Retinal pigment epithelial cell (primary cell): ENCODE measurements at regions not wholly inside any gene's neighbourhood (a gene's known extent, or its start where the extent isn't known, plus 50 kb on each side); places are given as distances from the start of the nearest gene placed in this dataset.

Source experiments
- DNase-seq: peaks from one replicate; pipeline ENCODE4 v3.0.0-alpha.2; 2010; ENCODE audit warnings: low read depth
- H3K4me3 ChIP-seq: 2 replicates; pipeline ENCODE4 v1.5.1; 2011; ENCODE audit warnings: mild to moderate bottlenecking, low read length, control low read depth, moderate library complexity
- TF ChIP-seq, protein P1 (sequence below): conservative IDR thresholded peaks from 2 replicates; pipeline ENCODE4 v1.5.1; 2011; ENCODE audit warnings: low read depth, low read length, control low read depth, inconsistent platforms

DNA sequence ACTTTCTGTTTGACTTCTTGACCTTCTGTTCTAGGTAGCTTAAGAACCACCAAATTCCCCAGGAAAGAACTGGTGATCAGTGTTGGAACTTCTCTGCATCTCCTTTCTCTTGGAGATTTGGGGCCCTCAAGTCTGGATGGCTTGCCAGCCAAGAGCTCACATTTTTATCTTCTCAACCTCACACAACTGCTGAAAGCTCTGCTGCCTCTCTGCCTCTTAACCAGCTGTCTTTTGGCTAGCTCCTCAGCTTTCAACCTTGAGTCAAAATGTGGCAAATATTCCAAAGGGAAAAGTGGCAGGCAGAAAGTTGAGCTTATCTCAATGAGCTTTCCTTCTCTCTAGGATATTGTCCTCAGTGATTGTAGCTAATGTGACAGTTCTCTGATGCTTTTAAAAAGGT lies 89.2 kb upstream of the CCDC190 start:
- H3K4me3 ChIP-seq: no peak overlapping the region
- no peak for DNase-seq
- TF ChIP-seq, protein P1, sequence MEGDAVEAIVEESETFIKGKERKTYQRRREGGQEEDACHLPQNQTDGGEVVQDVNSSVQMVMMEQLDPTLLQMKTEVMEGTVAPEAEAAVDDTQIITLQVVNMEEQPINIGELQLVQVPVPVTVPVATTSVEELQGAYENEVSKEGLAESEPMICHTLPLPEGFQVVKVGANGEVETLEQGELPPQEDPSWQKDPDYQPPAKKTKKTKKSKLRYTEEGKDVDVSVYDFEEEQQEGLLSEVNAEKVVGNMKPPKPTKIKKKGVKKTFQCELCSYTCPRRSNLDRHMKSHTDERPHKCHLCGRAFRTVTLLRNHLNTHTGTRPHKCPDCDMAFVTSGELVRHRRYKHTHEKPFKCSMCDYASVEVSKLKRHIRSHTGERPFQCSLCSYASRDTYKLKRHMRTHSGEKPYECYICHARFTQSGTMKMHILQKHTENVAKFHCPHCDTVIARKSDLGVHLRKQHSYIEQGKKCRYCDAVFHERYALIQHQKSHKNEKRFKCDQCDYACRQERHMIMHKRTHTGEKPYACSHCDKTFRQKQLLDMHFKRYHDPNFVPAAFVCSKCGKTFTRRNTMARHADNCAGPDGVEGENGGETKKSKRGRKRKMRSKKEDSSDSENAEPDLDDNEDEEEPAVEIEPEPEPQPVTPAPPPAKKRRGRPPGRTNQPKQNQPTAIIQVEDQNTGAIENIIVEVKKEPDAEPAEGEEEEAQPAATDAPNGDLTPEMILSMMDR: no peak

DNA sequence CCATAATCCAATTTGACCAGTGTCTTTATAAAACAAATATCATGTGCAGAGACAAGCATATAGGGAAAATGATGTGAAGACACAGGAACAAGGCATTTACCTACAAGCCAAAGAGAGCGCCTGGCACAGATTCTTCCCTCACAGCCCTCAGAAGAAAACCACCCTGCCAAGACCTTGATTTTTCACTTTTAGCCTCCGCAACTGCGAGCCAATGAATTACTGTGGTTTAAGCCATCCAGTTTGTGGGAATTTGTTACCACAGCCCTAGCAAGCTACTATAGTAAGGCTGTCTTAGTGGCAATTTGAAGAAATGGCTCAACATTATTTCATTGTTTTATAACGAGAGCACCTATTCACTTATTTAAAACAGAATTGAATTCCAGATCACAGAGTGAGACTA lies 85.7 kb upstream of the CCDC190 start:
- TF ChIP-seq, protein P1: no peak
- no peak overlapping the region for H3K4me3 ChIP-seq
- DNase-seq: no peak

DNA sequence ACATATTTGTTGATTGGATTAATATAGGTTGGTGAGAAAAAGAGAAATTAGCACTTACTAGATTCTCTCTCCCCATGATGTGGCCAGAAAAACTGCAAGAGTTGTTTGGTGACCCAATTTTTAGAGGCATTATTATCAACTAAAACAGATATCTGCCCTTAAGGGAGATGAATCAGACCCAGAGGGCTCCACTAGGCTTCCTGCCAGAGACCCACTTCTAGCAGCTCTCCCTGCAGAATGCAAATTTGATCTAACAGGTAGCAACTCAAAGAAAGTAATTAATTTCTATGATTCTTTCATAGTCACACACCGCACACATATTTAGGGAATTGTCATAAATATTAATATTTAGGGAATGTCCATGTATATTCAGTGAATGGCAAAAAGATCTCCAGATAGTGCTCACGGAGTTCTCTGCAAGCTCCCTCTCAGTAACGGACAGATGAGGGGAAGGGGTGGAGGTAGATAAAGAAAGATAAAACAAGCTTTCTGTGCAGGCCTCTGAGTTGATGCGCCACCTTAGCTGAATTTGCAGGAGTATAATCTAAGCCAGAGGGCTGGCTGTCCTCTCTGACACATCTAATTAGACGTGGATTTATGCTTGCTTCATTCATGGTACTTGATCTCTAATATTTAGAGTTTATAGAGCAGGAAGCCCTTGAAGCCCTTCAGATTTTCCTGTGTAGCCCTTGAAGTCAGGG lies 84.1 kb upstream of the CCDC190 start:
- no peak for DNase-seq
- TF ChIP-seq, protein P1: no peak
- no peak overlapping the region for H3K4me3 ChIP-seq

DNA sequence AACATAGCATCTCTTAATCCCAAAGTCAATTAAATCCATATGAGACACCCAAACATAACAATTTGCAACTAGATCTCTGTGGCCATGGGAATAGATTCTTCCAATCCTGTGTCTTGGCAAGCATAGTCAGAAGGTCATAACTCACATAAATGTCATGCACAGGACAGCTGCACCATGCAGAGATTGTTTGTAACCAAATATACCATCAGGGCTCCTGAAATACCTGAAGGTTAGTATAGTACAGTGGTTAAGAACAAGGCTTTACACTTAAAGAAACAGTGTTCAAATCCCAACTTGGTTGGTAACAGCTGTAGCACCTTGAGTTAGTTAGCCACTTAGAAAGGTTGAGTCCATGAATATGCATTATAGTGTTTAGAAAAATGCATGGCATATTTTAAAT lies 82.6 kb upstream of the CCDC190 start:
- no peak overlapping the region for H3K4me3 ChIP-seq
- DNase-seq: no peak
- TF ChIP-seq, protein P1: no peak

DNA sequence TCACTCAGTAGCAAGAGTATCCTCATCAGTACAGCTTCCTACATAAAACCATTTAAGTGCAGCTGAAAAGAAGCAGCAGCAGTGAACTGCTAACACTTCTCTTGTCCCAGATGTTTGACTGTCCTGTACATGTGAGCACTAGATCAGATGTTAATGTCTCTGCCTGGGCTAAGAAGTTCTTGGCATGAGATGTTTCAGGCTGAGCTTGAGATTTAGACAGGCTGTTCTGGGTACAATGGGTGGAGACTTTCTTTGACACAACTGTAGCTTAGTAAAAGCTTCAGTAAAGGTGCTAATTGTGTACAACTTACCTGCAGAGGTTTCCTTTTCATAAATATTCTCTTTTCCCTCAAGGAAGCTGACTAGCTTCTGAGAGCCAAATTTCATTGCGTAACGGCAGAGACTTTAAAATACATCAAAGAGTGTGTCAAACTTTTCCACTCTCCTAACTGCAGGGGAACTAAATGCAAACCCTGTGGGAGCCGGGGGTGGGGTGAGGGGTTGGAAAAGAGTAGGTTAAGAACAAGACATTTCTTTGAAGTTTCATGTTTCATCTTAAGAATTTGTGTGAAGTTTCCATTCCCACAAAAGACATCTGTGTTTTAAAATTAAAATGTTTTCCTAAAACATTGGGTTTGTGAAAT lies 82.1 kb upstream of the CCDC190 start:
- no peak for DNase-seq

DNA sequence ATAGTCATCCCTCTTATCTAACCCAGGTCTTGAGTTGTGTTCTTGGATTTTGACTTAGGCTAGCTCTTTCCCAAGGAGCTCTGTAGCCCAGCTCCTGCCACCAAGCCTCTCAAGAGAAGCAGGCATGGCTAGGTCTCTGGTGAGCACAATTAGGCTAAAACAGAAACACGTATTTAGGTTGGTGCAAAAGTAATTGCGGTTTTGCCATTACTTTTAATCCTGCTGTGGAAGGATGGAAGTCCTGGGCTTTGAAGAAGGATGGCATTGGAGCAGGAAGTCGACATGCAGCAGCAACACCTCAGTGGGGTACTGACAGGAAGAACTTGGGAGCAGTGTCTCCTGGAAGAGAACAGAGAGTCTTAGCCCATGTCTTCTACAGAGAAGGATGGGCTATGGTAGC lies 80.0 kb upstream of the CCDC190 start:
- DNase-seq: no peak
- H3K4me3 ChIP-seq: no peak overlapping the region
- TF ChIP-seq, protein P1: no peak

More for the DNA sequence above, 82.1 kb upstream of the CCDC190 start:
- no peak overlapping the region for H3K4me3 ChIP-seq
- TF ChIP-seq, protein P1: no peak

DNA sequence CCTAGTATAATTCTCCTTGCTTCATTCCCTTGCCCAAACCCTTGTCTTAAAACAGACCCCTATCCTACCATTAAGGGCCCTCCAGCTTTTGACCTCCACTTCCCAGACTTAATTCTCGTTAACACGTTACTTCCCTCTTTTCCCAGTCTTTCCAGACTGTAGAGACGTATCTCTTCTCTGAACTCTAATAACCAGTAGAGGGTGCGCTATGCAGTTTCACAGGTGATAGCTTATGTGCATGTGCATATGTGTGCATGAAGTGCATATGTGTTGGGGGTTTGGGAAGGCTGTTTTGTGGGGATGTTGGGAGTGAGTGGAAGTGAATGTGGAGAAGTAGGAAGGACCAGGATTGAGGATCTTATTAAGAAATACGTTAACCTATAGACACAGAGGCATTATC lies 78.1 kb upstream of the CCDC190 start:
- DNase-seq: no peak
- H3K4me3 ChIP-seq: no peak overlapping the region
- TF ChIP-seq, protein P1: no peak
